ENCODE measurements at regions not wholly inside any gene's neighbourhood (a gene's known extent, or its start where the extent isn't known, plus 50 kb on each side); places are given as distances from the start of the nearest gene placed in this dataset.

GRCh38 chr10:4391683-4392082 lies 434.3 kb upstream of the AKR1E2 start:
- Histone ChIP-seq H3K4ac (ENCODE audit: low read depth, low read length) (no peak overlapping the region), H4K20me1 (ENCODE audit: control insufficient read depth, insufficient read depth, insufficient read length) (no peaks in the 10 kb centered on the region), H2BK120ac (ENCODE audit: low read depth, low read length, poor library complexity, severe bottlenecking) (no peak overlapping the region), H2BK20ac (ENCODE audit: low read depth, low read length, poor library complexity, severe bottlenecking) (no peak overlapping the region), H3K79me2 (ENCODE audit: insufficient read depth, low read length) (no peaks in the 10 kb centered on the region), H2AK5ac (ENCODE audit: insufficient read length, low read length) (no peak overlapping the region), H3K79me1 (ENCODE audit: insufficient read depth, low read depth, low read length, poor library complexity, severe bottlenecking) (no peaks in the 10 kb centered on the region), H3K4me2 (ENCODE audit: insufficient read depth, insufficient read length, low read length) (no peak overlapping the region), H3K23ac (ENCODE audit: insufficient read length, low read depth, low read length) (no peak overlapping the region), H3K27ac (ENCODE audit: insufficient read length, low read depth, low read length) (no peak overlapping the region), H3K27me3 (ENCODE audit: insufficient read depth, low read length) (no peaks in the 10 kb centered on the region), H3K4me1 (ENCODE audit: insufficient read depth, low read length) (no peaks in the 10 kb centered on the region), H4K91ac (ENCODE audit: insufficient read length, low read depth, low read length) (no peak overlapping the region), H3K9ac (ENCODE audit: extremely low read depth, insufficient read length, low read length) (no peak overlapping the region), H3K56ac (ENCODE audit: insufficient read length, low read depth, low read length) (no peak overlapping the region), H4K8ac (replicated peaks; ENCODE audit: insufficient read length, low read depth, low read length) (no peak overlapping the region), H2BK5ac (ENCODE audit: insufficient read length, low read length) (no peak overlapping the region), H3K18ac (ENCODE audit: insufficient read length, low read depth, low read length) (no peak overlapping the region), H3K23me2 (ENCODE audit: insufficient read length, low read depth, low read length, poor library complexity, severe bottlenecking) (no peaks in the 10 kb centered on the region), H3K9me3 (ENCODE audit: control insufficient read depth, low read depth, low read length) (no peaks in the 10 kb centered on the region), H3T11ph (ENCODE audit: low read length) (no peak overlapping the region), H4K5ac (ENCODE audit: insufficient read length, low read depth, low read length) (no peak overlapping the region), H3K14ac (ENCODE audit: insufficient read depth, low read length) (no peak overlapping the region), H2BK12ac (ENCODE audit: insufficient read length, low read depth, low read length) (no peak overlapping the region), H2BK15ac (ENCODE audit: low read depth, low read length) (no peak overlapping the region), H2AFZ (ENCODE audit: low read length) (no peak overlapping the region)
- TF ChIP-seq CTCF (conservative IDR thresholded peaks at IDR 0.05), result no peak
- WGBS (ENCODE audit: extremely low coverage, insufficient read length, low lambda C conversion rate), result no CpG with 5 or more reads among the region's 3 CpGs
- no peak for DNase-seq
- Mint-ChIP-seq H3K27ac (no peak overlapping the region), H3K4me3 (no peak overlapping the region), H3K27me3 (ENCODE audit: low read depth) (no peaks in the 10 kb centered on the region), H3K4me1 (peaks cover 0 to 3% of the 10 kb centered on the region in 2 experiments; a peak in 2 of 4 replicates), H3K9me3 (no peaks in the 10 kb centered on the region), H3K36me3 (ENCODE audit: insufficient read depth in 1 of 3, low read depth in 3 of 3) (no peaks in the 10 kb centered on the region)
